Coronary artery (tissue), 2 donors: ENCODE measurements at regions not wholly inside any gene's neighbourhood (a gene's known extent, or its start where the extent isn't known, plus 50 kb on each side); places are given as distances from the start of the nearest gene placed in this dataset.

Source experiments
- DNase-seq: peaks from one replicate; pipeline ENCODE4 v3.0.0-alpha.2; 2017; ENCODE audit warnings: low spot score
- H3K27ac ChIP-seq, 2 donors: fragments of 200-600 bp; sonication (generic); one replicate each; pipeline ENCODE4 v1.5.1; 2016 to 2019
- H3K4me3 ChIP-seq: fragments of 200-600 bp; sonication (generic); 2 replicates; pipeline ENCODE4 v1.5.1; 2016; ENCODE audit warnings: mild to moderate bottlenecking, moderate library complexity
- TF ChIP-seq, protein P1 (sequence below): fragments of 200-600 bp; sonication (generic); IDR thresholded peaks from one replicate; pipeline ENCODE4 v1.5.1; 2019; ENCODE audit warnings: antibody characterized with exemption

DNA sequence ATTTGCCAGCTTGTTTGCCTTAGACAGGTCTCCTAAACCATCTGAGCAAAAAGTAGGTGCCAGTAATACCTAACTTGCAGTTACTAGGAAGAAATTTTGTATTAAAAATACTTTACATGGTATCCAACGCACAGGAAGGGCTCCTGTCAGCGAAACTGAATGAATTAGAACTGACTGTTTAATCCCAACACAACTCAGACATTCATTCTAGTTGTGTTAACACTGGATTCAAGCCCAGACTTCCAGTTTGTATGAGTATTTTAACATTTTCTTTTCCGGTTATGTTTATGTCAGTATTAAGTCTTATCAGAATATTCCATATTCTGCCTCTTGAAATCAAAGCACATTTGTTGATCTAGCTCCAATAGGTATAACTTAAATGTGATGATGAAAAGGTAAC is 82.0 kb upstream of the SOX2 start:
- DNase-seq: no peak
- Histone ChIP-seq H3K27ac (no peak overlapping the region), H3K4me3 (no peak overlapping the region)
- TF ChIP-seq, protein P1, sequence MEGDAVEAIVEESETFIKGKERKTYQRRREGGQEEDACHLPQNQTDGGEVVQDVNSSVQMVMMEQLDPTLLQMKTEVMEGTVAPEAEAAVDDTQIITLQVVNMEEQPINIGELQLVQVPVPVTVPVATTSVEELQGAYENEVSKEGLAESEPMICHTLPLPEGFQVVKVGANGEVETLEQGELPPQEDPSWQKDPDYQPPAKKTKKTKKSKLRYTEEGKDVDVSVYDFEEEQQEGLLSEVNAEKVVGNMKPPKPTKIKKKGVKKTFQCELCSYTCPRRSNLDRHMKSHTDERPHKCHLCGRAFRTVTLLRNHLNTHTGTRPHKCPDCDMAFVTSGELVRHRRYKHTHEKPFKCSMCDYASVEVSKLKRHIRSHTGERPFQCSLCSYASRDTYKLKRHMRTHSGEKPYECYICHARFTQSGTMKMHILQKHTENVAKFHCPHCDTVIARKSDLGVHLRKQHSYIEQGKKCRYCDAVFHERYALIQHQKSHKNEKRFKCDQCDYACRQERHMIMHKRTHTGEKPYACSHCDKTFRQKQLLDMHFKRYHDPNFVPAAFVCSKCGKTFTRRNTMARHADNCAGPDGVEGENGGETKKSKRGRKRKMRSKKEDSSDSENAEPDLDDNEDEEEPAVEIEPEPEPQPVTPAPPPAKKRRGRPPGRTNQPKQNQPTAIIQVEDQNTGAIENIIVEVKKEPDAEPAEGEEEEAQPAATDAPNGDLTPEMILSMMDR: no peak

GRCh38 chr3:181629029-181629428 is 82.7 kb upstream of the SOX2 start:
- TF ChIP-seq, protein P1: no peak
- no peak for DNase-seq
- Histone ChIP-seq H3K4me3 (no peak overlapping the region), H3K27ac (no peak overlapping the region)

DNA sequence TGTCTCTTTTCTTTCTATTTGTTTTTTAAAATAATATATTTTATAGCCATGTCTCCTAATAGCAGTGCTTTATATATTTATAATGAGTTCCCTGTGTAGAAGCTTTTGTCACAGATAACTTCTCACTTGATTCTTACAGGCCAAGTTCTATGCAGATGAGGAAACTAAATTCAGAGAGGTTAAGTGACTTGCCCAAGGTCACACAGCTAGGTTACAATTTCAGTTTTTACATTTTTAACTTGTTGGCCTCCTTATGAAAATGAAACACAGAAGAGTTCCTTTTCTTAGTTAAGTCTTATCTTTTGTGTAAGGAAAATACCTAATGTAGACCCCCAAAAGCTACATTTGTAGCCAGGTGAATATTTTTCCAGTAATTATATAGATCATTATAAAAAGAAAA is 83.3 kb upstream of the SOX2 start:
- H3K4me3 ChIP-seq: no peak overlapping the region
- H3K27ac ChIP-seq: no peak overlapping the region
- no peak for DNase-seq
- TF ChIP-seq, protein P1: no peak

GRCh38 chr3:181626036-181626435 is 85.7 kb upstream of the SOX2 start:
- no peak overlapping the region for H3K4me3 ChIP-seq
- no peak for DNase-seq
- TF ChIP-seq, protein P1: no peak
- H3K27ac ChIP-seq: no peak overlapping the region

- Histone ChIP-seq H3K27ac (no peak overlapping the region), H3K4me3 (no peak overlapping the region)
- DNase-seq: no peak
- TF ChIP-seq, protein P1: no peak
These were observed 87.6 kb upstream of the SOX2 start for GRCh38 chr3:181623924-181624694.

DNA sequence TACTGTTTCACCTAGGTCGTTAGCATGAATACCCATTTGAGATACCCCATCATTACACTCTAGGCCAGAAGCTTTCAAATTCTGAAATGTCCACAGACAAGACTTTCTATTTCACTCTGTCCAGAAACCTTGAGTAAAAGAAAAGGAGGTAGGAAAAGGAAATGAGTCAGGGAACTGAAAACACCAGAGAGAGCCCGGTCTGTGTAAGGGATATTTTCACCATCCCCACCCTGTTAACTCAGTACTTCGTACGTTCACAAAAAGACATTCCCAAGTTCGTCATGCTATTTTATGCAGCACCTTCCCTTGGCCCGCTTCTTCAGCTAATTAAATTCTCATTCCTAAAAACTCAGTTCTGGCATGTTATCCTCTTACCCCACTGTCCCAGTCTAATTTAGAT is 89.4 kb upstream of the SOX2 start:
- H3K27ac ChIP-seq: no peak overlapping the region

DNA sequence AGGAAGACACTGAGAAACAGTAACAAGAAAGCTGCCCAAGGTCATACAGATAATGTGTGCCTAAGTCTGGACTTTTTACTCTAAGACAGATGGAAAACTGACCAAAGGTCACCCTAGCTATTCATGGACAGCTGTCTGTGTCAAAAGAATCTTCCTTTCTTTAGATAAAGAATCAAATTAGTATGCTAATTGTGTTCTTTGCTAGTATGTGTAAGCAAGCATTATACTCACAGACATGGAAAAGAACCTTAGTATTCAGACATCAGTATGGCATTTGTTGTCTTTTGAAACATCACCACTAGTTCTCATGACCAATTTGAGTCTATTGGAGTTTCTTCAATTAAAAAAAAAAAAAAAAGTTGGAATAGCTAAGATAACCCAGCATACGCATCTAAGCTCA is 91.8 kb upstream of the SOX2 start:
- Histone ChIP-seq H3K27ac (no peak overlapping the region), H3K4me3 (no peak overlapping the region)
- TF ChIP-seq, protein P1: no peak
- DNase-seq: no peak

More for the DNA sequence above, 89.4 kb upstream of the SOX2 start:
- DNase-seq: no peak
- H3K4me3 ChIP-seq: no peak overlapping the region
- TF ChIP-seq, protein P1: no peak
